Ascending aorta (tissue), 2 donors: ENCODE measurements at regions not wholly inside any gene's neighbourhood (a gene's known extent, or its start where the extent isn't known, plus 50 kb on each side); places are given as distances from the start of the nearest gene placed in this dataset.

Experiments used
- DNase-seq, 2 donors: peaks; one replicate each; pipeline ENCODE4 v3.0.0-alpha.2; 2019; ENCODE audit warnings: low spot score in 2 of 2
- H3K27ac ChIP-seq, 2 donors: fragments of 200-600 bp; sonication (generic); one replicate each; pipeline ENCODE4 v1.5.1; 2016 to 2017; ENCODE audit warnings: mild to moderate bottlenecking in 1 of 2
- H3K27me3 ChIP-seq: fragments of 200-600 bp; sonication (generic); one replicate; pipeline ENCODE4 v1.5.1; 2017
- H3K36me3 ChIP-seq, 2 donors: fragments of 200-600 bp; sonication (generic); one replicate each; pipeline ENCODE4 v1.5.1; 2016
- H3K4me1 ChIP-seq, 2 donors: fragments of 200-600 bp; sonication (generic); one replicate each; pipeline ENCODE4 v1.5.1; 2016 to 2017; ENCODE audit warnings: mild to moderate bottlenecking in 1 of 2
- H3K4me3 ChIP-seq, 2 donors: fragments of 200-600 bp; sonication (generic); one replicate each; pipeline ENCODE4 v1.5.1; 2016 to 2017; ENCODE audit warnings: mild to moderate bottlenecking in 1 of 2
- H3K9me3 ChIP-seq, 2 donors: fragments of 200-600 bp; sonication (generic); one replicate each; pipeline ENCODE4 v1.5.1; 2016
- intact Hi-C: fragments of 100-400 bp; cut with DNase I; formaldehyde crosslinking; loops from one replicate; pipeline ENCODE4 v1.15.1; 2023
- TF ChIP-seq, protein P1 (sequence below), 3 experiments: fragments of 200-600 bp in 2 of 3; fragments of 450-650 bp in 1 of 3; sonication (generic) in 2 of 3; IDR thresholded peaks; one replicate each; pipeline ENCODE4 v1.5.1; 2016 to 2019; ENCODE audit warnings: antibody characterized with exemption in 3 of 3, mild to moderate bottlenecking in 1 of 3, moderate library complexity in 1 of 3

DNA sequence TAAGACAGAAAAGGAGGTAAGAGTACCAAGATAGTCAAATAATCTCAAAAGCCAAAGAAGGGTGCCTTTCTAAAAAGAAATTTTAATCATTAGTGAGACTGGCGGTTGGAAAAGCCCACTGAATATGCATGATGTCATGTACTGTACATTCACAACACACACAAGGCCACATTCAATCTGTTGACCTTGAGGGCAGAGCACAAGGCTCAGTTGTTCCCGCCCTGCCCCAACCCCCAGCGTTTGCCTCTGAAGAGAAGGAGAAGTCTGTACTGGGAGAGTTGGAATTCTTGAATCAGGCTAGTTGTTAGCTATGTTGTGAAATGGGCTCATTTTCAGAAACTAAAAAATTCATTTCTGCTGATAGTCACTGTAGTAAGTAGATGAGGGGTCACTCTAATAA, 50.2 kb upstream of the NID2 start:
- Histone ChIP-seq H3K36me3 (no peaks in the 10 kb centered on the region), H3K27ac (no peak overlapping the region), H3K4me3 (no peak overlapping the region), H3K27me3 (no peaks in the 10 kb centered on the region), H3K9me3 (no peaks in the 10 kb centered on the region), H3K4me1 (no peaks in the 10 kb centered on the region)
- intact Hi-C loops = no loop called here
- TF ChIP-seq, protein P1, sequence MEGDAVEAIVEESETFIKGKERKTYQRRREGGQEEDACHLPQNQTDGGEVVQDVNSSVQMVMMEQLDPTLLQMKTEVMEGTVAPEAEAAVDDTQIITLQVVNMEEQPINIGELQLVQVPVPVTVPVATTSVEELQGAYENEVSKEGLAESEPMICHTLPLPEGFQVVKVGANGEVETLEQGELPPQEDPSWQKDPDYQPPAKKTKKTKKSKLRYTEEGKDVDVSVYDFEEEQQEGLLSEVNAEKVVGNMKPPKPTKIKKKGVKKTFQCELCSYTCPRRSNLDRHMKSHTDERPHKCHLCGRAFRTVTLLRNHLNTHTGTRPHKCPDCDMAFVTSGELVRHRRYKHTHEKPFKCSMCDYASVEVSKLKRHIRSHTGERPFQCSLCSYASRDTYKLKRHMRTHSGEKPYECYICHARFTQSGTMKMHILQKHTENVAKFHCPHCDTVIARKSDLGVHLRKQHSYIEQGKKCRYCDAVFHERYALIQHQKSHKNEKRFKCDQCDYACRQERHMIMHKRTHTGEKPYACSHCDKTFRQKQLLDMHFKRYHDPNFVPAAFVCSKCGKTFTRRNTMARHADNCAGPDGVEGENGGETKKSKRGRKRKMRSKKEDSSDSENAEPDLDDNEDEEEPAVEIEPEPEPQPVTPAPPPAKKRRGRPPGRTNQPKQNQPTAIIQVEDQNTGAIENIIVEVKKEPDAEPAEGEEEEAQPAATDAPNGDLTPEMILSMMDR (IDR thresholded peaks at IDR 0.05) = no peak
- no peak for DNase-seq
